GM21526 (cell line): ENCODE measurements at regions not wholly inside any gene's neighbourhood (a gene's known extent, or its start where the extent isn't known, plus 50 kb on each side); places are given as distances from the start of the nearest gene placed in this dataset.
"Not testable (repeated sequence)": the region's sequence is repeated elsewhere in the genome, so short reads cannot be mapped to it uniquely, and the experiment has no call there.

ENCODE experiments used
- ATAC-seq: cut with Tn5 transposase; IDR thresholded peaks from one replicate; pipeline ENCODE4 v1.9.1; 2021; ENCODE audit warnings: moderate library complexity; ENCODE audit not compliant: unreplicated experiment, low FRiP score

DNA sequence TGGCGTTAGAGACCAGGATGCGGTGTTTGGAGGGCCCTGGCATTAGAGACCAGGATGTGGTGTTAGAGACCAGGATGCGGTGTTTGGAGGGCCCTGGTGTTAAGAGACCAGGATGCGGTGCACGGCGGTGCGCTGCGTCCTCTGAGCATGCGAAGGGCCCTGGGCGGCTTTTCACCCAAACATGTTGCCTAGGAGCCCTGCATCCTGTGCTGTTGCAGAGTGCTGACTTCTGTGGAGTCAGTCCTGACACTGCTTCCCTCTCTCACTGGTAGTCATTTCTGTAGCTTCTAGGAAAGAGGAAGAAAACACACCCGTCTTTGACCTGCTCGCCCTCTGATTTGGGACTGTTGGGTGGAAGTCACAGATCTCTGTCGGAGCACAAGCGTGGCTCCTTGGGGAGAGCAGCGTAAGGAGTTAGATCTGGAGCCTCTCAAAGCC is 141.2 kb downstream of the LAT start:
- no peak for ATAC-seq

- no peak for ATAC-seq
These were observed 140.0 kb downstream of the LAT start for GRCh38 chr16:29124828-29125227.

DNA sequence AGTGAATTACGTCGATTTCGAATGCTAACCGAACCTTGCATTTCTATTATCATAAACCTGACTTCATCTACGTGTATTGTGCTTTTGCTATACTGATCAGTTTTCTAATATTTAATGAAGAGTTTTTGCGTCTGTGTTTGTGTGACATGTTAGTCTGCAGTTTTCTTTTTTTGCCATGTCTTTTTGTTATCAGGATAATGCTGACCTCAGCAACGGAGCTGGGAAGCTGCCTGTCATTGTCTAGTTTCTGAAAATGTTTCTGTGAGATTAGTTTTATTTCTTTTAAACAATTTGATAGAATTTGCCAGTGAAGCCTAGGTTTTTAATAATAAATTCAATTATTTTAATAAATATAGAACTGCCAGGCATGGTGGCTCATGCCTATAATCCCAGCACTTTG is 139.3 kb downstream of the LAT start:
- ATAC-seq: not testable (repeated sequence)

DNA sequence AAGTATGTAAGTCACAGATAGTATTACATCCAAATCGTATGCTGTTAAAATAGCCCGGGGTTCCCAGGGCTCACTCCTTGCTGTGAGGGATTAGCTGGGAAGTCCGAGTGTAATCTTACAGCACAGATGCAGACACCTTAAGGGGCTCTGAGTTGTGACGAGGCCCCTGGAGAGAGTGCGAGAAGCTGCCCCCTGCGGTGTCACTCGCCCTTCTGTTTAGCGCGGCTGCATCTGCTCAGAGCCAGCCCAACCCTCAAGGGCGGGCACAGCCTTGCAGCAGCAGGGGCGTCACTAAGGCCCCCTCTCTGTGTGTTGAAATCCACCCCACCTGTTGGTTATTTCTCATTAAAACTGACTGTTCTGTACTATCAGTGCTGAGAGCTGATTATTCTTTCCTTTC is 135.8 kb downstream of the LAT start:
- not testable (repeated sequence) for ATAC-seq

DNA sequence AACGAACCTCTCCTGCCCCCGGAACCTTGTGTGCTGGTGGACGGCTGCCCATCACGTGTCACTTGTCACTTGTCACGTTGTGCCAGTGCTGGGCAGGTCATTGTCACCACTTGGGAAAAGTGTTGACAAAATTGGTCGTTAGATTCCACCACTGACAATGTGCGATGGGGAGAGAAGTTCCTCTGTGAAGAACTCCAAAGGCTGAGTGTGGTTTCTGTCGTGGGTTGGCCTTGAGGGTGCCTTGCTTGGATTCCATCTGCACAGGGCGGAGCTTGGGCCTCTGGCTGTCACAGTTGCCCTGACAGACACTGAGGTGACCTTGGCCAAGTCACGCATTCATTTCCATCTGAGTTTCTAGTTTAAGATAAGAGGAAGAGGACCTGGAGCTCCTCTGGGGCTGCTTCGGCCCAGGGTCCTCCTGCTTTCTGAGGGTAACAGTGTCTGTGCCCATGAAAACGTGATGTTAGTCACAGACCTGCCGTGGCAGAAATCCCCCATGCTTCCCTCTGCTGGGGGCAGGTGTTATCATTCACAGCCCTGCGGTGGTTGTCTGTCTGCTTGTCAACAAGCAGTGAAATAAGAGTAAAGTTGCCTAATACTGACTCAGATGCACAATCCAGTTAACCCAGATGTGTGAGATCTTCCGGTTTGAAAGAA is 133.6 kb downstream of the LAT start:
- ATAC-seq: not testable (repeated sequence)

DNA sequence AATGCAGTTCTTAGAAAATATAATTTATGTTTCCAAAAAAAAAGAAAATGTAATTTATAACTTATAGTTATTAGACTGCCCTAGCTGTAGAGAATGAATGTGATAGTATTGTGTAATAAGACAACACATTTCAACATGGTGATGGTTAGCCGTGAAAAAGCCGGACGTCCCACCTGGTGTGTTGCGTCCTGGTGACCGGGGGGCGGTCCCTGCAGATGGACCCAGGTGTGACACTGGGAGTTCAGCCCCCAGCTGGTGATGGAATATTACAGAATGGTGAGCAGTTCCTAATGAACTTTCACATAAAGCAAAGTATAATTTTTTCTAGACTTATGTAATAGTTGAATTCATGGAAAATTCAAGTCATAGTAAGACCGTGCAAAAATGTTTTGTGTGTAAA is 132.8 kb downstream of the LAT start:
- no peak for ATAC-seq

- ATAC-seq: no peak
These were observed 132.1 kb downstream of the LAT start for GRCh38 chr16:29116980-29117379.

DNA sequence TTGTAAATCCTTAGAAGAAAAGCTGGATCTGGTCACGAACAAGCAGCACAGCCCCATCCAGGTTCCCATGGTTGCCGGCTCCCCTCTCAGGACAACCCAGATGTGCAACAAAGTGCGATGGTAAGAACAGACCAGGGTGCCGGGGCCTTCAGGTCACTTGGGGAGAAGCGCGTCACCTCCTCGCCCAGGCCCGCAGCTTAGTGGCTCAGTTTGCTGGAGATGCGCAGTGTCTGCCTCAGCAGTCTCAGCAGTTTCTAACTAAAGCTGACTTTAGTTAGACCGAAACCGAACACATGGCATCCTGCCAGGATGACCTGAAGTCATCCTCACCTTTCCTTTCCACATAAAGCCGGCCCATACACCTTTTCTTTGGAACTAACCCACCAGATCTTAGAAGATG is 131.4 kb downstream of the LAT start:
- ATAC-seq: not testable (repeated sequence)

DNA sequence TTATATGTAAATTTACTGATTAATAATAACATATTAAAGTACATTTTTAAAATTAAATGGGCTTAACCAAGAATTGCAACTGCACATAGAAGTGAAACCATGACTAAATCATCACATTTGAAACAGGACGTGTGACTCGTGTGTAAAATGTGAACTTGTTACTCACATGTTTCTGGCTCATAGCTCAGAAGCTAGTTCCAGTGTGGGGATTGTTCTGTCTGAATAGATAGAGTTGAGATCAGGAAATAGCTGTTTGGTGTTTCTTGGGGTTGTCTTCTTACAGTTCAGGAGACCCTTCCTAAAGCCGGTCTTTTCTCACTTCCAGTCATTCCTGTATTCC is 130.9 kb downstream of the LAT start:
- ATAC-seq: not testable (repeated sequence)

- ATAC-seq: not testable (repeated sequence)
These were observed 130.3 kb downstream of the LAT start for GRCh38 chr16:29114989-29115801.

- no peak for ATAC-seq
These were observed 129.7 kb downstream of the LAT start for GRCh38 chr16:29114574-29114973.

DNA sequence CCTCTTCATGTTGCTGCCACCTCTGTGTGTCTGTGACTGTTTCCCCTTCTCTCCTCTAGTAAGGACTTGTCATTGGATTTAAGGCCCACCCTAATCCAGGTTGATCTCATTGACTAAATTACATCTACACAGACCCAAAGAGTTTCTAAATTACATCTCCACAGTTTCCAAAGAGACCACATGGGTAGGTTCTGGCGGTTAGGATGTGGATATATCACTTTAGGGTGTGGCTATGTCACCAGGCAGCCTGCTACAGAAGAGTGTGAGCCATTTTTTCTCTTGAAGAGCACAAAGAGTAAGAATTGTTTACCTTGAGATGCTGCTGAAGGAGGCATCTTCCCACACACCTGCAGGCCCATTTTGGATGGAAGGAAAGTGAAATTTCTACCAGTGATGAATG is 128.6 kb downstream of the LAT start:
- not testable (repeated sequence) for ATAC-seq

DNA sequence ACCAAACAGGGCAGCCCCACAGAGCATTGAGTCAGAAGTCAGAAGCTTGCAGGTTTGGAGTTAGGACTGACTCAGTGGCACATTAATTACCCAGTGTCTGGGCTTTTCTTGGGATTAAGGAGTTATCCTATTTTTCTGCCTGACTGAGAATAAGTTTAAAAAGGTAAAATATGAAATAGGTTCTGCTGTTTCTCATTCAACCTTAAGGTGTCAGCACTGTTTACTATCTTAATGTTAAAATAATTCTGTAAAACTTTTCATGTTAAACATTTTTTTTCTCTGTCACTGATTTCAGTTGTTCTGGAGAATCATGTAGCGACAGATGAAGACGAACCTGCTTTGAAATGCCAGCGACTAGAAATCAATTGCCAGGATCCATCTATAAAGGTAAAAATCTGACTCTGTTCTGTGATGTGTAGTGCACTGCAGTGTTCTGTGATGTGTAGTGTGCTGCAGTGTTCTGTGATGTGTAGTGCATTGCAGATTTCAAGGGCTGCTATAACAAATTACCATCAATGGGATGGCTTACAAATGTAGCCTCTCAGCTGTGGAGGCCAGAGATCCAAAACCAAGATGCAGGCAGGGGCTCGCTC is 128.0 kb downstream of the LAT start:
- ATAC-seq: no peak

GRCh38 chr16:29111901-29112680 is 127.2 kb downstream of the LAT start:
- ATAC-seq: not testable (repeated sequence)

DNA sequence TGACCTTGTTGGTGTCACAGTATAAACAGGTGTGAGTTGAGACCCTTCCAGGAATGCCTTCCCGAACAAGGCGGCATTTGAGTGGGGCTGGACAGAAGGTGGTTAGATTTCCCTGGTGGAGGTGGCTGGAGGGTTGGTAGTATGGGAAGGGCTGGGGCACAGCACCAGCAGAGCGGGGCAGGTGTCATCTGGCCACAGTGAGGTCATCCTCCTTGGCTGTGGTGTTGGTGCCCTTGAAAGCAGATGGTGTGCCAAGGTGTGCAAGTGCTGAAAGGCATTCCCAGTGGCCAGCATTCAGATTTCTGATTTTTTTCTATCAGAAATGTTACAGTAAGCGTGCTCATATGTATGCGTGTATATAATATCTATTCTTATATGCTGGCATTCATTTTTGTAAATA is 126.6 kb downstream of the LAT start:
- ATAC-seq: no peak

DNA sequence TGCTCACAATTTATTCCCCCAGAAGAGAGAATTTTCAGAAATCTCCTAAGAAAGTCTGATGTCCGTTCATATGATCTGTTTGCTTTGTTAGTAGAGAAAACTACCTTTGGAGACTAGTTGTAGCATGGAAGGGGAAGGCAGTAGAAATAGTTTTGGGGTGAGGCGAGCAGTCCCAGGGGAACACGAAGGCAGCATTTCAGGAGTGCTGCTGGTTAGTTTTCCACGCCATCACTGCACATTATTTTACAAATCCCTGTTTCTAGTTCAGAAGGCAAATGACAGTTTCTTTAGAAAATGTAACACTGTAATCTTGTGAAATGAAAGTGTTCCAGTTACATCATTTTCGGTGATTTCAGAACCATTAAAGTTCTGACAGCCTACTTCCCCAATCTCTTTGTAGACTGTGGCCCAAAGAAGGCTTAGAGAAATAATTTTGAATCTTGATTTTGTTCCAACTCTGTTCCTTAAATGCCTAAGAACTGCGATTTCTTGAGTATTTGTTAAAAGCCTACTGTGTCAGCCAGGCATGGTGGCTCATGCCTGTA is 123.8 kb downstream of the LAT start:
- not testable (repeated sequence) for ATAC-seq

DNA sequence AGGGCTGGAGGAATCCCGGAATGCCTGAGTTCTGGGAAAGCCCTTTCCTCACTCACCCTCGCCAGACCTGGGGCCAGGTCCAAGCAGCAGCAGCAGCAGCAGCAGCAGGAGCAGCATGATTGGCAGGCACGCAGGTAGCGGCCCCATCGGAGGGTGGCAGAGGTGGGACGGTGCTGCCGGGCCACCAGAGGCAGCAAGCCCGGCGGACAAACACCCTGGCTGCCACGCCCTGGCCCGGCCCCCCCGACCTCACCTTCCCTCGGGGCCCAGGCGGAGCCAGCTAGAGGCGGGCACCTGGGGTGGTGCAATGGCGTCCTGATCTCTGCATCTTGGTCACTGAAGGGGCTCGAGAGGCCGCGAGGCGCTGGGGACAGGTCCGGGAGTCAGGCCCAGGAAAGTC is 122.4 kb downstream of the LAT start:
- no peak for ATAC-seq

- ATAC-seq: not testable (repeated sequence)
These were observed 121.5 kb downstream of the LAT start for GRCh38 chr16:29106259-29106908.

DNA sequence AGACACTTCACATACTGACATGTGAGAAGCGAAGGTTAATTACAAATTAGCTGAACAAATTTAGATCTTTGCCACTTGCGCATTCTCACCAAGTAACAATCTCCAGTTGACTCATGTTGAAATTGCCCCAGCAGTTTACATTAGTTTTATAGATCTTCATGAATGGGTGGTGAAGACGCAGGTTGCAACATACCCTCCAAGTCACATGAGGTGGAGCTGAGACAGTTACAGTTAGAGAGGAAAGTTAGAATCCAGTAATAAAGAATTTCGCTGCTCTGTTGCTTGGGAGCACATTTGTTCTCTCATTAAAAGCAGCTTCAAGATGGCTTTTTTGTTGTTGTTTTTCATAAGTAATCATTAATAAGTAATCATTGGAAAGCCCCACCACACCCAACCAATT is 119.7 kb downstream of the LAT start:
- ATAC-seq: not testable (repeated sequence)

DNA sequence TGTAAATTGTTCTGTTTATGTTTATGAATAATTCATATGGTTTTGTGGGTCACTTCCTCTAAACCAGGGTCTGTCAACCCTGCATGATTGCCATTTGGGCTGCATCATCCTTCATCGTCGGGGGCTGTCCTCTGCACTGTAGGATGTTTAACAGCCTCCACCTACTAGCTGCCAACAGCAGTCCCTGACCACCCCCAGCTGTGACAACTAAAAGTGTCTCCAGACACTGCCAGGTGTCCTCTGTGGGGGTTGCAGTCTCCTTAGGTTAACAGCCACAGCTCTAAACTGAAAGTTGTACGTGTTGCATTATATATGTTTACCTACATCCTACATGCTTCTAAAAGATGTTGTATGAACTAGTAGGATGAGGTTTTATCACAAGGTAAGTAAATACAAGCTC is 113.1 kb downstream of the LAT start:
- ATAC-seq: not testable (repeated sequence)
